ENCODE measurements at regions not wholly inside any gene's neighbourhood (a gene's known extent, or its start where the extent isn't known, plus 50 kb on each side); places are given as distances from the start of the nearest gene placed in this dataset.
A peak's percentile ranks its signal among the peaks of the same experiment; 100 is the strongest.
"Not testable (repeated sequence)": the region's sequence is repeated elsewhere in the genome, so short reads cannot be mapped to it uniquely, and the experiment has no call there.

DNA sequence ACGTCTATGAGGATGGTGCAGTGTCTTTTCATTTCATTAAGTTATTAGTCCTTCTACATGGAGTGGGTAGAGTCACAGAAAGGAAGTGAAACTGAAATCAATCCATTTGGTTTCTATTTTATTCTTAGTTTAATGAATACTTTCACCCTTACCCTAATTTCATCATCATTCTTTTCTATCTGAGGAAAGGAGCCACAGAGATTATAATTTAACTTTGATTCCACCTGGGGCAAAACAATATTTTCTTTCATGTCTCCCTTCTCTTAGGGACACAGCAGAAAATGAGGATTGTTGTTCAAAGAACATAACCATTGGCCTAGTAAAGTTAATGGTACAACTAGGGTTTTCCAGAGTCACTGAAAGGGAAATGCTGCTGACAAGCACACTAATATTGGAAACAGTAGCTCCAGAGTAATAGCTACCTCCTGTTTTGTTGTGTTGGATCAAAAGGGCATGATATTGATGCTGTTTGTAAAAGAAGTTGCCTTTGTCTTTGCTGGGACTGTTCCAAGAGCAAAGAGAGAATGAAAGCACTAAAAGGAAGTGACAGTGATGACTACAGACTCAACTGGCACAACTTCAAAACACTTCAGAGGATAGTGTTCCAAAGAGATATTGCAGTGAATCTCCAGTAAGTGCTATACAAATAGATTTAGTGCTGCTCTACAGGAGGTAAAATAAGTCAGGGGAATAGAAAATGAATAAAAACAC, 247.1 kb upstream of the PITX2 start:
- peak; percentile 6 to 20 for DNase-seq (ENCODE audit: low read depth in 2 of 2)
- TF ChIP-seq CTCF (IDR thresholded peaks at IDR 0.05; ENCODE audit: low read depth, low read length) = no peak
- no peak overlapping the region for H3K4me3 ChIP-seq (replicated peaks in 1 of 2; ENCODE audit: low read depth in 2 of 2, low read length in 2 of 2)

- not testable (repeated sequence) for DNase-seq (ENCODE audit: low read depth in 2 of 2); H3K4me3 ChIP-seq (replicated peaks in 1 of 2; ENCODE audit: low read depth in 2 of 2, low read length in 2 of 2)
Measured at GRCh38 chr4:110876214-110876613, 253.3 kb upstream of the PITX2 start.

DNA sequence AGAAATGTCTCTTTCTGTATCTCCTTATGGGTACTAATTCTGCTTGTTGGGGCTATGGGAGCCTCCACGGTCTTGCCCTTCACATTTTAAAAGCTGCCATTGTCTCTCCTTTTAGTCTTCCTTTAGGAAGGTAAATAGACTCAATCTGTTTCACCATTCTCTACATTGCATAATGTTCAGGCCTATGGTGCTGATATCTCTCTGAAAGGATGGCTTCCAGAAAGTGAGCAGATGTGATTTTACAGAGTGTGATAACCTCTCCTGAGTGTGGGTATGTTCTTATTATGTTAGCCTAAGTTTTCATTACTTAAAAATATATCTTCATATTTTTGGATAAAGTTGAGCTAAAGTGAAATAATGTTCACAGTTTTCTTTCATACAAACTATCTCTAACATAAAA, 254.0 kb upstream of the PITX2 start:
- H3K4me3 ChIP-seq (replicated peaks in 1 of 2; ENCODE audit: low read depth in 2 of 2, low read length in 2 of 2) = no peak overlapping the region
- TF ChIP-seq CTCF (IDR thresholded peaks at IDR 0.05; ENCODE audit: low read depth, low read length) = no peak
- DNase-seq (ENCODE audit: low read depth in 2 of 2) = no peak

DNA sequence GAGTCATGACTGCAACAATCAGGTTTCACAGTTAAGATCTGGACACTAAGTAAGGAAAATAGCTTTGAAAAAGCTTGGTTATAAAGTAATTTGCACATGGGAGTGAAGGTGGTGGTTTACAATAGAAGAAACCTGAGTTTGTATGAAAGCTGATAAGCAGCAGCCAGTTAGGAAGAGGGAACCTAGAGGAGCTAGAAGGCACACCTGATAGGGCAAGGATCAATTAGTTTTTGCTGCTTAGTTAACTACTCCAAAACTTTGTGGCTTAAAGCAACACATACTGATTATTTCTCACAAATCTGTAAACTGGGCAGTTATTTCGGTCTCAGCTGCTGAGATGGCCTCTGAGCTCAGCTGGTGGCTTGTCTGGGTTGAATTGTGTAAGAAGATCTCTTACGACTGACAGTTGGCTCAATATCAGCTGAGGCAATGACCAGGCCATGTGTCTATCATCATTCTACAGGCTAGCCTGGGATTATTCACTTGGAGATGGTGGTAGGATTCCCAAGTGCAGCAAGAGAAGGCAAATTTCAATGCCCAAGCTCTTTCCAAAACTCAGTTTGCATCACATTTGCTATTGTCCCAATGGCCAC, 255.0 kb upstream of the PITX2 start:
- no peak overlapping the region for H3K4me3 ChIP-seq (replicated peaks in 1 of 2; ENCODE audit: low read depth in 2 of 2, low read length in 2 of 2)
- DNase-seq (ENCODE audit: low read depth in 2 of 2) = no peak
- TF ChIP-seq CTCF (IDR thresholded peaks at IDR 0.05; ENCODE audit: low read depth, low read length) = no peak

GRCh38 chr4:110878413-110878812, 255.5 kb upstream of the PITX2 start:
- no peak overlapping the region for H3K4me3 ChIP-seq (replicated peaks in 1 of 2; ENCODE audit: low read depth in 2 of 2, low read length in 2 of 2)
- no peak for TF ChIP-seq CTCF (IDR thresholded peaks at IDR 0.05; ENCODE audit: low read depth, low read length)
- no peak for DNase-seq (ENCODE audit: low read depth in 2 of 2)

DNA sequence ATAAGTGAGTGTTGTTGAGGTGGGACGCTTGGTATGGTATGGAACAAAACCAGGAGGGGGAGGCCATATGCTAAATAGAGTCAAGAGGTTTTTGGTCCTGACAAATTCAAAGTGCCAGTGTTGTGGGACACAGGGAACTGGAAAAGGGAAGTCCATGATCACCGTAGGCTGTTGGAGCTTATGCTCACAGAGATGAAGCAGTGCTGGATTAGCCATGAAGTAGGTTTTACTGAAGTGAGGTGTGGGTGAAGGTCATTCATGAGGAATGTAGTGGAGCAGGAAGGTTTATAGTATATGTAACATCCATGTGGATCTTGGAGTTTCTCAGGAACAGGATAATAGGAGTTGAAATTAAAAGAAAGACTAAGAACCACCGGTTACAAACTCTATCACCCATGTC, 256.1 kb upstream of the PITX2 start:
- DNase-seq (ENCODE audit: low read depth in 2 of 2) = no peak
- H3K4me3 ChIP-seq (replicated peaks in 1 of 2; ENCODE audit: low read depth in 2 of 2, low read length in 2 of 2) = no peak overlapping the region
- TF ChIP-seq CTCF (IDR thresholded peaks at IDR 0.05; ENCODE audit: low read depth, low read length) = no peak

- H3K4me3 ChIP-seq (replicated peaks in 1 of 2; ENCODE audit: low read depth in 2 of 2, low read length in 2 of 2) = no peak overlapping the region
- TF ChIP-seq CTCF (IDR thresholded peaks at IDR 0.05; ENCODE audit: low read depth, low read length) = no peak
- no peak for DNase-seq (ENCODE audit: low read depth in 2 of 2)
Measured at GRCh38 chr4:110886270-110886669, 263.4 kb upstream of the PITX2 start.
